BLaER1 (cell line): ENCODE measurements at regions not wholly inside any gene's neighbourhood (a gene's known extent, or its start where the extent isn't known, plus 50 kb on each side); places are given as distances from the start of the nearest gene placed in this dataset.

Experiments used
- H3K27ac ChIP-seq: shearing (Covaris generic); formaldehyde crosslinking; 2 replicates; pipeline ENCODE4 v1.8.1; 2022
- H3K27me3 ChIP-seq: shearing (Covaris generic); formaldehyde crosslinking; 2 replicates; pipeline ENCODE4 v1.8.1; 2022
- H3K36me3 ChIP-seq: shearing (Covaris generic); formaldehyde crosslinking; 2 replicates; pipeline ENCODE4 v1.8.1; 2022
- H3K4me1 ChIP-seq: shearing (Covaris generic); formaldehyde crosslinking; 2 replicates; pipeline ENCODE4 v1.8.1; 2022
- H3K4me2 ChIP-seq: shearing (Covaris generic); formaldehyde crosslinking; 2 replicates; pipeline ENCODE4 v1.8.1; 2022
- H3K4me3 ChIP-seq: shearing (Covaris generic); formaldehyde crosslinking; 2 replicates; pipeline ENCODE4 v1.8.1; 2022
- H3K9ac ChIP-seq: shearing (Covaris generic); formaldehyde crosslinking; 2 replicates; pipeline ENCODE4 v1.8.1; 2022
- H3K9me3 ChIP-seq: shearing (Covaris generic); formaldehyde crosslinking; 2 replicates; pipeline ENCODE4 v1.8.1; 2022
- H4K20me1 ChIP-seq: shearing (Covaris generic); formaldehyde crosslinking; 2 replicates; pipeline ENCODE4 v1.8.1; 2022
- Cebpa-rat ChIP-seq: shearing (Covaris generic); IDR thresholded peaks from 2 replicates; pipeline ENCODE4 v1.8.1; 2022

DNA sequence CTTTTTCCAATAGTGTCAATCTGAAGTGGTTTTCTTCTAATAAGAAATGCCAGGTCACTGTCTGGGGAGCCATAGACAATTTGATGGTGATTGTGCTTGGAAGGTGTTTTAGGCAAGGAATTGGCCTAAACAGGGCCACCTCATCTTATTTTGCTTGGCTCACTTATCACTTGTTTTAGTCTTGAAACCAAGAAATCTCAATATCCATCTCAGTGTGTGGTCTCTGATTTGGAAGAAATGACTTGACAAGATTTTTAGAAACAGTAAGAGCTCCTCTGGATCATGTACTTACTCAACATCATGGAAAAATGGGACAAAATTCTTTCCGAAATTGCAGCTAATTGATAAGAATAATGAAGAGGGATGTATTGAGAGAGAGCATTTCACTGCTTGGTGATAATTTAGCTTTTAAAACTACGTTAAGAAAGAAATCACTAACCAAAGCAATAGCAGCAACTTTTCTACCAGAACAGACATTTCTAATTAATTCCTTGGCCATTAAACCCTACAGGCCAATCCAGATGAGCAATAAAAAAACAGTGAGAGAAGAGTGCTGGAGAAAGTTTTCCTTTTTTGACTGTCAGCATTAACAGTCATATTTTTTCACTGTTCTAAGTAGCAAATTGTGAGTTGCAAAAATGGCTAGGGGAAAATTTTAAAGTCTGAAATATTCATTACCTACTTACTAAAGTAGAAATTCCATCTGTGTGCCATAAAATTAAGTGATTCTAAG lies 157.3 kb downstream of the AEBP2 start:
- H3K27ac ChIP-seq: no peak overlapping the region

DNA sequence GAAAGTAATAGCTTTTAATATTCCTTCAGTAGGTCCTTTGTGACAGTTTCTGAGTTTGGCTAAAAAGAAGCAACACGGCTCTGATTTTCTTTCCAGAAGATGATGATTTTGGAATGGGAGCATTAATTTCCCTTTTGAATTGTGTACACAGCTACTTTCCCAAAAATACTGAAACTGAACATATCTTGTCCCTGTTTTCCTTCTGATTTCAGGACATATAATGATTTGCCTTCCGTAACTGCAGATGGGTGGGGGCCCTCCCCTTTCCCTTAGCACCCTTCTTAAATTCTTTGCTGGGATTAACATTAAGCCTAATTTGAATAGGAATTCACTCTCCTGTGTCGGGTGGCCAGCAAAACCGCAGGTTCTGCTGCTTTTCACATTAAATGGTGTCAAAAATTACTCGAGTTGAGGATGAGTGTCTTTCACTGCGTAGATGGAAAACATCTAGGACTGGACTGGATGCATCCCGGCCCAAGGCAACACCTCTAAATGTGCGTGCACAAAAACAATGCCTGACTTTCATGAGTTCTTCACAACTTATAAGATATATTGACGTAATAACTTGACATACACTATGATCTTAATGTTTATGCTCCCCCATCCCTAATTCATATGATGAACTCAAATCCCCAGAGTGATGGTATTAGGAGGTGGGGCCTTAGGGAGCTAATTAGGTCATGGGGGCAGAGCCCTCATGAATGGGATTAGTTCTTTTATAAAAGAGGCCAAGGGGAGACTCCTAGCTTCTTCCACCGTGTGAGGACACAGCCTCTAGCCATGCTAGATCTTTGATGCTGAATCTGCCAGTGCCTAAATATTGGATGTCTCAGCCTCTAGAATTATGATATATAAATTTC lies 158.1 kb downstream of the AEBP2 start:
- Histone ChIP-seq H3K36me3 (no peaks in the 10 kb centered on the region), H4K20me1 (no peaks in the 10 kb centered on the region), H3K27me3 (no peaks in the 10 kb centered on the region), H3K4me2 (no peak overlapping the region), H3K4me1 (no peaks in the 10 kb centered on the region), H3K4me3 (no peak overlapping the region), H3K9ac (no peak overlapping the region), H3K9me3 (no peaks in the 10 kb centered on the region), H3K27ac (no peak overlapping the region)
- TF ChIP-seq Cebpa-rat: no peak

More for the DNA sequence above, 157.3 kb downstream of the AEBP2 start:
- H3K4me2 ChIP-seq: no peak overlapping the region
- no peaks in the 10 kb centered on the region for H4K20me1 ChIP-seq
- no peaks in the 10 kb centered on the region for H3K36me3 ChIP-seq
- H3K9me3 ChIP-seq: no peaks in the 10 kb centered on the region
- H3K4me1 ChIP-seq: no peaks in the 10 kb centered on the region
- no peak overlapping the region for H3K9ac ChIP-seq
- TF ChIP-seq Cebpa-rat: no peak
- no peak overlapping the region for H3K4me3 ChIP-seq
- no peaks in the 10 kb centered on the region for H3K27me3 ChIP-seq

- no peaks in the 10 kb centered on the region for H3K27me3 ChIP-seq
- no peak for TF ChIP-seq Cebpa-rat
- H3K9ac ChIP-seq: no peak overlapping the region
- no peaks in the 10 kb centered on the region for H3K36me3 ChIP-seq
- H4K20me1 ChIP-seq: no peaks in the 10 kb centered on the region
- no peak overlapping the region for H3K27ac ChIP-seq
- H3K4me2 ChIP-seq: no peak overlapping the region
- H3K4me1 ChIP-seq: no peaks in the 10 kb centered on the region
- no peaks in the 10 kb centered on the region for H3K9me3 ChIP-seq
- H3K4me3 ChIP-seq: no peak overlapping the region
Observed at GRCh38 chr12:19605720-19606119, 166.4 kb downstream of the AEBP2 start.

GRCh38 chr12:19608039-19608438 lies 168.7 kb downstream of the AEBP2 start:
- Histone ChIP-seq H4K20me1 (no peaks in the 10 kb centered on the region), H3K4me3 (no peak overlapping the region), H3K27ac (no peak overlapping the region), H3K4me1 (no peaks in the 10 kb centered on the region), H3K9ac (no peak overlapping the region), H3K36me3 (no peaks in the 10 kb centered on the region), H3K9me3 (peaks cover 3% of the 10 kb centered on the region; the same call in 1 of the 2 replicates), H3K4me2 (no peak overlapping the region), H3K27me3 (no peaks in the 10 kb centered on the region)
- TF ChIP-seq Cebpa-rat: no peak

DNA sequence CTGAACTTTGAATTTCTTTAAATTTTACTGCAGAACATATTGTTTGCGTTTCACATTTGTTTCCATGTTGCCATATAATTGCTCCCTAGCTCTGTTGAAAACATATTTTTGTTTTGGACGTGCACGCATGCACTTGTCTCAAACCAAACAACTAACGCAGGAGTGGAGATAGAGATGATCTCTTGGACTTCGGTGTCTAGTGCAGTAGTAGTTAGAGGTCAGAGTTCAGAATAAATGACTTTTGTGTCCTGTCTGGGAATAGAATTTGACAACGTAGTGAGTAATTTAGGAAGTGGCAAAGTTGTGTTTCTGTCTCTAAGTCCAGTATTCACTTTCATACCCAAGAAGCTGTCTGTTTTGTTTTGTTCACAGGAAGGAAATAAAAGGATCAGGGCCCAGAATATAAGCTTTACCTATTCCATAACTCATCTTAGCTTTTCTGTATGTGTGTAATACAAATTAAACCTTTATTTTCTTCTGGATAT lies 173.8 kb downstream of the AEBP2 start:
- no peaks in the 10 kb centered on the region for H3K36me3 ChIP-seq
- peaks cover 3% of the 10 kb centered on the region; the same call in 1 of the 2 replicates for H3K9me3 ChIP-seq
- H3K27me3 ChIP-seq: no peaks in the 10 kb centered on the region
- no peak overlapping the region for H3K9ac ChIP-seq
- no peak overlapping the region for H3K4me3 ChIP-seq
- no peaks in the 10 kb centered on the region for H4K20me1 ChIP-seq
- H3K4me1 ChIP-seq: no peaks in the 10 kb centered on the region
- no peak for TF ChIP-seq Cebpa-rat
- H3K4me2 ChIP-seq: no peak overlapping the region
- no peak overlapping the region for H3K27ac ChIP-seq

- no peaks in the 10 kb centered on the region for H3K27me3 ChIP-seq
- TF ChIP-seq Cebpa-rat: no peak
- H3K9me3 ChIP-seq: peaks cover 3% of the 10 kb centered on the region; the same call in 1 of the 2 replicates
- H3K4me3 ChIP-seq: no peak overlapping the region
- no peak overlapping the region for H3K27ac ChIP-seq
- H3K36me3 ChIP-seq: no peaks in the 10 kb centered on the region
- H4K20me1 ChIP-seq: no peaks in the 10 kb centered on the region
- no peak overlapping the region for H3K9ac ChIP-seq
- no peaks in the 10 kb centered on the region for H3K4me1 ChIP-seq
- no peak overlapping the region for H3K4me2 ChIP-seq
Observed at GRCh38 chr12:19614601-19615383, 175.5 kb downstream of the AEBP2 start.

DNA sequence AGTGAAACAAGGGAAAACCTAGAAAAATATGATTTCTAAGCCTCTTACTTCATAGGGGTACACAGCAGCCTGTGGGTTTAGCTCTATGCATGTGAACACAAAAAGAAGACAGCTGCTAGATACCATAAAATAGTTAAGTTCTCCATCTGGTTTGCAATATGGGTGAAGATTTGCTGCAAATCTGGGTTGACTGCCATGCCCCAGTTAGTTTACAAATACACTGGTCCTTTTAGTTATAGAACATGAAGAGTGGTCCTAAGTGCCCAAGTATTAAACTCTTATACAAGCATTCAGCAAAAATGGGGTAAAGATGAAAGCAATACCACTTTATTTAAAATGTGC lies 176.1 kb downstream of the AEBP2 start:
- H3K9ac ChIP-seq: no peak overlapping the region
- H3K9me3 ChIP-seq: peaks cover 3% of the 10 kb centered on the region; the same call in 1 of the 2 replicates
- no peaks in the 10 kb centered on the region for H4K20me1 ChIP-seq
- no peak overlapping the region for H3K27ac ChIP-seq
- H3K4me1 ChIP-seq: no peaks in the 10 kb centered on the region
- no peak overlapping the region for H3K4me2 ChIP-seq
- no peaks in the 10 kb centered on the region for H3K36me3 ChIP-seq
- no peak overlapping the region for H3K4me3 ChIP-seq
- no peak for TF ChIP-seq Cebpa-rat
- no peaks in the 10 kb centered on the region for H3K27me3 ChIP-seq

GRCh38 chr12:19616781-19617180 lies 177.5 kb downstream of the AEBP2 start:
- Histone ChIP-seq H3K4me1 (no peaks in the 10 kb centered on the region), H3K9me3 (no peaks in the 10 kb centered on the region), H3K27ac (no peak overlapping the region), H3K9ac (no peak overlapping the region), H3K4me3 (no peak overlapping the region), H3K4me2 (no peak overlapping the region), H4K20me1 (no peaks in the 10 kb centered on the region), H3K36me3 (no peaks in the 10 kb centered on the region), H3K27me3 (no peaks in the 10 kb centered on the region)
- TF ChIP-seq Cebpa-rat: no peak

DNA sequence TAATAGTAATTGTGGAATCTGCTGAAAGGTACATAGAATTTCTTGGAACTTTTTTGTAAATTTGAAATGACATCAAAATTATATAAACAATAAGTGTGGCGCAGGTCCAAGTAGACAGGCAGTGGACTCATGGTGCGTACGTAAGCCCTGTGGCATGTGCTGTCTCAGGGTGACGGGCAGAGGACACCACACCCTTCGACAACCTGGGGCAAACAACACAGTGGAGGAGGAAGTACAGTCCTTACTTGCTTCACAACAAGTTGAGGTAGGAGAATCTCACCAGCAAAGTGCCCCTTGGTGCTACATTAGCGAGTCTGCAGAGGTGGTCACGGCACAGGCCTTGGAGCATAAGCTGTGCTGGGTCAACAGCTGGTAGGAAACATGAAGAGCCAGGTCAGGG lies 180.9 kb downstream of the AEBP2 start:
- Histone ChIP-seq H3K27ac (no peak overlapping the region), H3K4me1 (peaks cover 8% of the 10 kb centered on the region), H4K20me1 (no peaks in the 10 kb centered on the region), H3K4me3 (no peak overlapping the region), H3K4me2 (no peak overlapping the region), H3K36me3 (no peaks in the 10 kb centered on the region), H3K9ac (no peak overlapping the region), H3K9me3 (no peaks in the 10 kb centered on the region), H3K27me3 (no peaks in the 10 kb centered on the region)
- no peak for TF ChIP-seq Cebpa-rat
